Cerebellar nuclear complex (tissue), 1 donor: ENCODE measurements at regions not wholly inside any gene's neighbourhood (a gene's known extent, or its start where the extent isn't known, plus 50 kb on each side); places are given as distances from the start of the nearest gene placed in this dataset.
"Not testable (repeated sequence)": the region's sequence is repeated elsewhere in the genome, so short reads cannot be mapped to it uniquely, and the experiment has no call there.

Source experiments
- DNase-seq, 2 experiments: peaks; one replicate each; lab custom pipeline; 2025; lab: John Stamatoyannopoulos, UW

- no peak for DNase-seq
Observed at GRCh38 chr10:8677642-8678041, 623.2 kb downstream of the GATA3 start.

GRCh38 chr10:8684916-8685315 lies 630.4 kb downstream of the GATA3 start:
- not testable (repeated sequence) for DNase-seq

- no peak for DNase-seq
Observed at GRCh38 chr10:8688881-8689280, 634.4 kb downstream of the GATA3 start.

- DNase-seq = no peak
Observed at GRCh38 chr10:8691498-8692017, 637.1 kb downstream of the GATA3 start.

GRCh38 chr10:8693635-8694034 lies 639.1 kb downstream of the GATA3 start:
- not testable (repeated sequence) for DNase-seq

GRCh38 chr10:8696746-8697145 lies 642.3 kb downstream of the GATA3 start:
- DNase-seq = no peak

- no peak for DNase-seq
Observed at GRCh38 chr10:8700689-8701088, 646.2 kb downstream of the GATA3 start.

- DNase-seq = no peak
Observed at GRCh38 chr10:8702181-8702580, 647.7 kb downstream of the GATA3 start.

GRCh38 chr10:8705415-8705814 lies 650.9 kb downstream of the GATA3 start:
- no peak for DNase-seq

- DNase-seq = no peak
Observed at GRCh38 chr10:8712656-8713055, 658.2 kb downstream of the GATA3 start.

GRCh38 chr10:8719971-8720370 lies 665.5 kb downstream of the GATA3 start:
- no peak for DNase-seq

- DNase-seq = no peak
Observed at GRCh38 chr10:8721650-8722049, 667.2 kb downstream of the GATA3 start.

- DNase-seq = no peak
Observed at GRCh38 chr10:8722835-8723234, 668.3 kb downstream of the GATA3 start.

- no peak for DNase-seq
Observed at GRCh38 chr10:8725343-8725742, 670.9 kb downstream of the GATA3 start.

- no peak for DNase-seq
Observed at GRCh38 chr10:8726084-8726778, 671.7 kb downstream of the GATA3 start.

GRCh38 chr10:8726779-8727084 lies 672.2 kb downstream of the GATA3 start:
- no peak for DNase-seq

GRCh38 chr10:8731121-8732095 lies 676.9 kb downstream of the GATA3 start:
- no peak for DNase-seq

- DNase-seq = no peak
Observed at GRCh38 chr10:8738987-8739386, 684.5 kb downstream of the GATA3 start.

- DNase-seq = no peak
Observed at GRCh38 chr10:8752146-8752843, 697.8 kb downstream of the GATA3 start.

- DNase-seq = no peak
Observed at GRCh38 chr10:8758029-8758428, 703.5 kb downstream of the GATA3 start.

GRCh38 chr10:8766899-8767298 lies 712.4 kb downstream of the GATA3 start:
- DNase-seq = no peak

GRCh38 chr10:8767591-8767990 lies 713.1 kb downstream of the GATA3 start:
- no peak for DNase-seq
